Fibroblast of gingiva (primary cell): ENCODE measurements at regions not wholly inside any gene's neighbourhood (a gene's known extent, or its start where the extent isn't known, plus 50 kb on each side); places are given as distances from the start of the nearest gene placed in this dataset.
"Not testable (repeated sequence)": the region's sequence is repeated elsewhere in the genome, so short reads cannot be mapped to it uniquely, and the experiment has no call there.

Experiments used
- DNase-seq: peaks from one replicate; pipeline ENCODE4 v3.0.0-alpha.2; 2011; ENCODE audit warnings: low read depth

- no peak for DNase-seq
Observed at GRCh38 chr2:58764338-58765104, 523.4 kb upstream of the FANCL start.

GRCh38 chr2:58762176-58762781 is 521.2 kb upstream of the FANCL start:
- DNase-seq: peak; percentile 24

GRCh38 chr2:58757971-58758370 is 516.8 kb upstream of the FANCL start:
- no peak for DNase-seq

- DNase-seq: no peak
Observed at GRCh38 chr2:58756336-58756735, 515.2 kb upstream of the FANCL start.

GRCh38 chr2:58752507-58752906 is 511.4 kb upstream of the FANCL start:
- not testable (repeated sequence) for DNase-seq

- not testable (repeated sequence) for DNase-seq
Observed at GRCh38 chr2:58751676-58752075, 510.6 kb upstream of the FANCL start.

- DNase-seq: no peak
Observed at GRCh38 chr2:58749041-58749440, 507.9 kb upstream of the FANCL start.

GRCh38 chr2:58745334-58745733 is 504.2 kb upstream of the FANCL start:
- not testable (repeated sequence) for DNase-seq

GRCh38 chr2:58740426-58740825 is 499.3 kb upstream of the FANCL start:
- DNase-seq: no peak

GRCh38 chr2:58739033-58739432 is 497.9 kb upstream of the FANCL start:
- DNase-seq: no peak

GRCh38 chr2:58734365-58734764 is 493.2 kb upstream of the FANCL start:
- DNase-seq: no peak

- no peak for DNase-seq
Observed at GRCh38 chr2:58732999-58733398, 491.9 kb upstream of the FANCL start.

- no peak for DNase-seq
Observed at GRCh38 chr2:58731488-58731869, 490.4 kb upstream of the FANCL start.

- DNase-seq: no peak
Observed at GRCh38 chr2:58730764-58731487, 489.8 kb upstream of the FANCL start.

- no peak for DNase-seq
Observed at GRCh38 chr2:58727981-58728656, 487.0 kb upstream of the FANCL start.

GRCh38 chr2:58721912-58722591 is 480.9 kb upstream of the FANCL start:
- DNase-seq: no peak

GRCh38 chr2:58720770-58721697 is 479.9 kb upstream of the FANCL start:
- no peak for DNase-seq

- DNase-seq: no peak
Observed at GRCh38 chr2:58720033-58720769, 479.1 kb upstream of the FANCL start.

GRCh38 chr2:58715344-58715743 is 474.2 kb upstream of the FANCL start:
- no peak for DNase-seq

GRCh38 chr2:58714238-58714637 is 473.1 kb upstream of the FANCL start:
- DNase-seq: no peak
